MM.1S (cell line): ENCODE measurements at regions not wholly inside any gene's neighbourhood (a gene's known extent, or its start where the extent isn't known, plus 50 kb on each side); places are given as distances from the start of the nearest gene placed in this dataset.

ENCODE experiments used
- CTCF ChIP-seq: fragments of 300-600 bp; sonication (generic); IDR thresholded peaks from 2 replicates; pipeline ENCODE4 v1.5.1; 2016; ENCODE audit warnings: antibody characterized with exemption, low read length, mixed read lengths
- EZH2 ChIP-seq: fragments of 300-600 bp; sonication (generic); optimal IDR thresholded peaks from 2 replicates; pipeline ENCODE3; 2017; ENCODE audit warnings: low read depth, mild to moderate bottlenecking, antibody characterized with exemption, low read length, mixed read lengths
- EZH2phosphoT487 ChIP-seq: fragments of 300-600 bp; sonication (generic); IDR thresholded peaks from 2 replicates; pipeline ENCODE4 v1.6.1; 2018; ENCODE audit warnings: antibody characterized with exemption, low read length

GRCh38 chr3:153315781-153316180 is 153.8 kb downstream of the RAP2B start:
- TF ChIP-seq CTCF (no peak), EZH2 (no peak), EZH2phosphoT487 (no peak)
